WTC11 (cell line): ENCODE measurements at regions not wholly inside any gene's neighbourhood (a gene's known extent, or its start where the extent isn't known, plus 50 kb on each side); places are given as distances from the start of the nearest gene placed in this dataset.

ENCODE experiments used
- ATAC-seq: fragments of 200-7000 bp; cut with Tn5 transposase; 2 replicates; pipeline ENCODE4 v1.10.0; 2021; ENCODE audit warnings: mild to moderate bottlenecking, moderate library complexity
- CTCF ChIA-PET: fragments of 300-600 bp; sonication (Branson Sonifier 250); formaldehyde crosslinking; loops from one replicate; lab custom pipeline; 2021; ENCODE audit warnings: antibody characterized with exemption; lab: Charles Lee
- POLR2A ChIA-PET: fragments of 350-600 bp; sonication (Branson Sonifier 250); formaldehyde crosslinking; loops from one replicate; lab custom pipeline; 2021; ENCODE audit warnings: antibody characterized with exemption; lab: Charles Lee
- DNase-seq: peaks from one replicate; pipeline ENCODE4 v3.0.0; 2021; ENCODE audit warnings: low spot score
- H3K27ac Mint-ChIP-seq: 2 replicates; pipeline ENCODE4 v1.8.0; 2021; ENCODE audit warnings: mixed read lengths
- H3K27me3 Mint-ChIP-seq: 2 replicates; pipeline ENCODE4 v1.8.0; 2021; ENCODE audit warnings: low read depth, mild to moderate bottlenecking, moderate library complexity, mixed read lengths
- H3K36me3 Mint-ChIP-seq: 2 replicates; pipeline ENCODE4 v1.8.0; 2021; ENCODE audit warnings: mixed read lengths
- H3K4me1 Mint-ChIP-seq: 2 replicates; pipeline ENCODE4 v1.8.0; 2022; ENCODE audit warnings: mixed read lengths
- H3K4me3 Mint-ChIP-seq: 2 replicates; pipeline ENCODE4 v1.8.0; 2021; ENCODE audit warnings: mild to moderate bottlenecking, moderate library complexity, mixed read lengths
- H3K9me3 Mint-ChIP-seq: 2 replicates; pipeline ENCODE4 v1.8.0; 2021; ENCODE audit warnings: mixed read lengths
- ARID4B ChIP-seq: sonication (generic); formaldehyde crosslinking; IDR thresholded peaks from 2 replicates; pipeline ENCODE4 v1.8.0; 2023; ENCODE audit warnings: missing genetic modification reagents, mild to moderate bottlenecking, borderline replicate concordance
- ATF3 ChIP-seq: sonication (generic); formaldehyde crosslinking; conservative IDR thresholded peaks from 2 replicates; pipeline ENCODE4 v1.8.1; 2022; ENCODE audit warnings: mild to moderate bottlenecking, missing genetic modification reagents
- ESRRA ChIP-seq: sonication (generic); formaldehyde crosslinking; IDR thresholded peaks from 2 replicates; pipeline ENCODE4 v1.8.1; 2022; ENCODE audit warnings: mild to moderate bottlenecking, missing genetic modification reagents, borderline replicate concordance
- FOXJ3 ChIP-seq: sonication (generic); formaldehyde crosslinking; IDR thresholded peaks from 2 replicates; pipeline ENCODE4 v1.9.0; 2021; ENCODE audit warnings: missing genetic modification reagents, mild to moderate bottlenecking, borderline replicate concordance
- FOXK1 ChIP-seq: sonication (generic); formaldehyde crosslinking; IDR thresholded peaks from 2 replicates; pipeline ENCODE4 v1.8.0; 2022; ENCODE audit warnings: mild to moderate bottlenecking, moderate library complexity, missing genetic modification reagents
- FOXP1 ChIP-seq: sonication (generic); formaldehyde crosslinking; IDR thresholded peaks from 2 replicates; pipeline ENCODE4 v1.8.0; 2022; ENCODE audit warnings: missing genetic modification reagents, mild to moderate bottlenecking, moderate library complexity, borderline replicate concordance
- GABPB1 ChIP-seq: sonication (generic); formaldehyde crosslinking; IDR thresholded peaks from 2 replicates; pipeline ENCODE4 v1.8.1; 2023; ENCODE audit warnings: mild to moderate bottlenecking, missing genetic modification reagents
- HMGXB4 ChIP-seq: sonication (generic); formaldehyde crosslinking; IDR thresholded peaks from 2 replicates; pipeline ENCODE4 v1.8.1; 2023; ENCODE audit warnings: mild to moderate bottlenecking, moderate library complexity, missing genetic modification reagents
- JUN ChIP-seq: sonication (generic); formaldehyde crosslinking; IDR thresholded peaks from 2 replicates; pipeline ENCODE4 v1.8.0; 2023; ENCODE audit warnings: mild to moderate bottlenecking, missing genetic modification reagents
- OVOL2 ChIP-seq: fragments of 250-450 bp; sonication (Bioruptor Pico); IDR thresholded peaks from 2 replicates; pipeline ENCODE4 v1.9.0; 2021; ENCODE audit warnings: mild to moderate bottlenecking, borderline replicate concordance
- RORB ChIP-seq: fragments of 250-450 bp; sonication (Bioruptor Pico); IDR thresholded peaks from 2 replicates; pipeline ENCODE4 v1.9.0; 2021; ENCODE audit warnings: mild to moderate bottlenecking
- TCF7 ChIP-seq: sonication (generic); formaldehyde crosslinking; IDR thresholded peaks from 2 replicates; pipeline ENCODE4 v1.8.0; 2022; ENCODE audit warnings: mild to moderate bottlenecking, low read depth, missing genetic modification reagents, moderate library complexity
- TEAD4 ChIP-seq: sonication (generic); formaldehyde crosslinking; IDR thresholded peaks from 2 replicates; pipeline ENCODE4 v1.8.0; 2022; ENCODE audit warnings: mild to moderate bottlenecking, missing genetic modification reagents
- TP53 ChIP-seq: sonication (generic); formaldehyde crosslinking; IDR thresholded peaks from 2 replicates; pipeline ENCODE4 v1.8.1; 2023; ENCODE audit warnings: mild to moderate bottlenecking, missing genetic modification reagents
- ZNF219 ChIP-seq: sonication (generic); formaldehyde crosslinking; IDR thresholded peaks from 2 replicates; pipeline ENCODE4 v1.8.0; 2023; ENCODE audit warnings: missing genetic modification reagents, mild to moderate bottlenecking, borderline replicate concordance
- ZNF416 ChIP-seq: fragments of 250-450 bp; sonication (Bioruptor Pico); IDR thresholded peaks from 2 replicates; pipeline ENCODE4 v1.9.0; 2021; ENCODE audit warnings: mild to moderate bottlenecking, inconsistent platforms
- ZNF532 ChIP-seq: fragments of 250-450 bp; sonication (Bioruptor Pico); IDR thresholded peaks from 2 replicates; pipeline ENCODE4 v1.9.0; 2021; ENCODE audit warnings: mild to moderate bottlenecking, borderline replicate concordance
- ZNF671 ChIP-seq: fragments of 250-450 bp; sonication (Bioruptor Pico); IDR thresholded peaks from 2 replicates; pipeline ENCODE4 v1.8.0; 2021; ENCODE audit warnings: mild to moderate bottlenecking
- TF ChIP-seq, protein P1 (sequence below): fragments of 250-450 bp; sonication (Bioruptor Pico); IDR thresholded peaks from 2 replicates; pipeline ENCODE4 v1.9.0; 2021; ENCODE audit warnings: moderate library complexity, mild to moderate bottlenecking, inconsistent platforms, borderline replicate concordance
- TF ChIP-seq, protein P2 (sequence below): sonication (generic); formaldehyde crosslinking; IDR thresholded peaks from 2 replicates; pipeline ENCODE4 v1.8.1; 2023; ENCODE audit warnings: mild to moderate bottlenecking, missing genetic modification reagents, borderline replicate concordance

DNA sequence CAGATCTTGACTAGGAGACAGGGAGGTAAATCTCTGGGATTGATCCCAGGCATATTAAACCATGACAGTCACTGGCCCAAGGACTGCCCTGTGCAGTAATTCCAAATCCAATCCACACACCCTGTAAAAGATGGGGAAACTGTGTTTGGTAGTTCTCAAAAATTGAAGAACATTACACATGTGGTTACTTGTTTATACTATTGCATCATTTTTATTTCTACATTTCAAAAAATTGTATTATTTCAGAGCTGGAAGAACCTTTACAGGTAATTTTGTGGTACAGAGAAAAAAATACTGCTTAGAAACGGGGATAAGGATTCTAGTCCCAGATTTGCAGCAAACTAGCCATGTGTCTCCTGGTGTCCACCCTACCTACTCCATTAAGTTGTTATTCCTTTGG is 400.5 kb downstream of the LRIG3 start:
- H3K36me3 Mint-ChIP-seq = peaks cover 22% of the 10 kb centered on the region
- H3K9me3 Mint-ChIP-seq = peaks cover 46% of the 10 kb centered on the region
- POLR2A ChIA-PET = no interaction called here
- peaks cover 5% of the 10 kb centered on the region for H3K27me3 Mint-ChIP-seq
- H3K4me1 Mint-ChIP-seq = no peaks in the 10 kb centered on the region
- CTCF ChIA-PET = no interaction called here
- no peak for TF ChIP-seq ATF3 (CRISPR knock-in tag)
- no peak for TF ChIP-seq HMGXB4 (CRISPR knock-in tag)
- no peak for TF ChIP-seq JUN (CRISPR knock-in tag)
- no peak for TF ChIP-seq TEAD4 (CRISPR knock-in tag)
- no peak for TF ChIP-seq FOXJ3
- TF ChIP-seq ESRRA (CRISPR knock-in tag) = no peak
- no peak for TF ChIP-seq ZNF416 (CRISPR knock-in tag)
- TF ChIP-seq, protein P1, sequence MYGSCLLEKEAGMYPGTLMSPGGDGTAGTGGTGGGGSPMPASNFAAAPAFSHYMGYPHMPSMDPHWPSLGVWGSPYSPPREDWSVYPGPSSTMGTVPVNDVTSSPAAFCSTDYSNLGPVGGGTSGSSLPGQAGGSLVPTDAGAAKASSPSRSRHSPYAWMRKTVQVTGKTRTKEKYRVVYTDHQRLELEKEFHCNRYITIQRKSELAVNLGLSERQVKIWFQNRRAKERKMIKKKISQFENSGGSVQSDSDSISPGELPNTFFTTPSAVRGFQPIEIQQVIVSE (CRISPR knock-in tag) = no peak
- TF ChIP-seq TCF7 (CRISPR knock-in tag) = no peak
- no peak for TF ChIP-seq ARID4B (CRISPR knock-in tag)
- no peak for TF ChIP-seq FOXK1 (CRISPR knock-in tag)
- TF ChIP-seq GABPB1 = no peak
- TF ChIP-seq RORB (CRISPR knock-in tag) = no peak
- TF ChIP-seq TP53 (CRISPR knock-in tag) = no peak
- no peak for TF ChIP-seq ZNF532
- no peak for DNase-seq
- ATAC-seq = no peak
- no peak overlapping the region for H3K4me3 Mint-ChIP-seq
- no peak overlapping the region for H3K27ac Mint-ChIP-seq

- H3K4me3 Mint-ChIP-seq = no peak overlapping the region
- POLR2A ChIA-PET = no interaction called here
- DNase-seq (no peak), ATAC-seq (no peak)
- no peaks in the 10 kb centered on the region for H3K4me1 Mint-ChIP-seq
- peaks cover 5% of the 10 kb centered on the region for H3K27me3 Mint-ChIP-seq
- CTCF ChIA-PET = no interaction called here
- H3K27ac Mint-ChIP-seq = no peak overlapping the region
- H3K36me3 Mint-ChIP-seq = peaks cover 22% of the 10 kb centered on the region
- peaks cover 44% of the 10 kb centered on the region for H3K9me3 Mint-ChIP-seq
- TF ChIP-seq OVOL2 (CRISPR knock-in tag) (no peak), ZNF671 (no peak), FOXP1 (CRISPR knock-in tag) (no peak), ZNF219 (CRISPR knock-in tag) (no peak)
- TF ChIP-seq, protein P2, sequence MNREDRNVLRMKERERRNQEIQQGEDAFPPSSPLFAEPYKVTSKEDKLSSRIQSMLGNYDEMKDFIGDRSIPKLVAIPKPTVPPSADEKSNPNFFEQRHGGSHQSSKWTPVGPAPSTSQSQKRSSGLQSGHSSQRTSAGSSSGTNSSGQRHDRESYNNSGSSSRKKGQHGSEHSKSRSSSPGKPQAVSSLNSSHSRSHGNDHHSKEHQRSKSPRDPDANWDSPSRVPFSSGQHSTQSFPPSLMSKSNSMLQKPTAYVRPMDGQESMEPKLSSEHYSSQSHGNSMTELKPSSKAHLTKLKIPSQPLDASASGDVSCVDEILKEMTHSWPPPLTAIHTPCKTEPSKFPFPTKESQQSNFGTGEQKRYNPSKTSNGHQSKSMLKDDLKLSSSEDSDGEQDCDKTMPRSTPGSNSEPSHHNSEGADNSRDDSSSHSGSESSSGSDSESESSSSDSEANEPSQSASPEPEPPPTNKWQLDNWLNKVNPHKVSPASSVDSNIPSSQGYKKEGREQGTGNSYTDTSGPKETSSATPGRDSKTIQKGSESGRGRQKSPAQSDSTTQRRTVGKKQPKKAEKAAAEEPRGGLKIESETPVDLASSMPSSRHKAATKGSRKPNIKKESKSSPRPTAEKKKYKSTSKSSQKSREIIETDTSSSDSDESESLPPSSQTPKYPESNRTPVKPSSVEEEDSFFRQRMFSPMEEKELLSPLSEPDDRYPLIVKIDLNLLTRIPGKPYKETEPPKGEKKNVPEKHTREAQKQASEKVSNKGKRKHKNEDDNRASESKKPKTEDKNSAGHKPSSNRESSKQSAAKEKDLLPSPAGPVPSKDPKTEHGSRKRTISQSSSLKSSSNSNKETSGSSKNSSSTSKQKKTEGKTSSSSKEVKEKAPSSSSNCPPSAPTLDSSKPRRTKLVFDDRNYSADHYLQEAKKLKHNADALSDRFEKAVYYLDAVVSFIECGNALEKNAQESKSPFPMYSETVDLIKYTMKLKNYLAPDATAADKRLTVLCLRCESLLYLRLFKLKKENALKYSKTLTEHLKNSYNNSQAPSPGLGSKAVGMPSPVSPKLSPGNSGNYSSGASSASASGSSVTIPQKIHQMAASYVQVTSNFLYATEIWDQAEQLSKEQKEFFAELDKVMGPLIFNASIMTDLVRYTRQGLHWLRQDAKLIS = no peak
Measured at GRCh38 chr12:58521152-58521551, 399.2 kb downstream of the LRIG3 start.
